Brain microvascular endothelial cell (primary cell): ENCODE measurements at regions not wholly inside any gene's neighbourhood (a gene's known extent, or its start where the extent isn't known, plus 50 kb on each side); places are given as distances from the start of the nearest gene placed in this dataset.
"Not testable (repeated sequence)": the region's sequence is repeated elsewhere in the genome, so short reads cannot be mapped to it uniquely, and the experiment has no call there.

ENCODE experiments used
- DNase-seq: peaks from one replicate; pipeline ENCODE4 v3.0.0-alpha.2; 2020
- H3K27ac ChIP-seq: fragments of 250-450 bp; sonication (Bioruptor Pico); 2 replicates; pipeline ENCODE4 v1.5.1; 2020; ENCODE audit warnings: mild to moderate bottlenecking, moderate library complexity
- H3K27me3 ChIP-seq: fragments of 250-450 bp; sonication (Bioruptor Pico); replicated peaks from 2 replicates; pipeline ENCODE4 v1.5.1; 2020; ENCODE audit warnings: mild to moderate bottlenecking
- H3K36me3 ChIP-seq: fragments of 250-450 bp; sonication (Bioruptor Pico); replicated peaks from 2 replicates; pipeline ENCODE4 v1.5.1; 2020; ENCODE audit warnings: mild to moderate bottlenecking
- H3K4me3 ChIP-seq: 2 replicates; pipeline ENCODE4 v1.5.1; 2011; ENCODE audit warnings: low read depth, mild to moderate bottlenecking, control low read depth, low read length, moderate library complexity
- in situ Hi-C: cut with HindIII; loops from 2 replicates; pipeline ENCODE4 v1.10.0; 2017; ENCODE audit warnings: low sequenced_read_pairs, low pct_ligation_motif_present
- TF ChIP-seq, protein P1 (sequence below): IDR thresholded peaks from 2 replicates; pipeline ENCODE4 v1.5.1; 2011; ENCODE audit warnings: low read depth, mild to moderate bottlenecking, moderate library complexity, low read length, control low read depth, inconsistent platforms; ENCODE audit errors: missing control alignments

DNA sequence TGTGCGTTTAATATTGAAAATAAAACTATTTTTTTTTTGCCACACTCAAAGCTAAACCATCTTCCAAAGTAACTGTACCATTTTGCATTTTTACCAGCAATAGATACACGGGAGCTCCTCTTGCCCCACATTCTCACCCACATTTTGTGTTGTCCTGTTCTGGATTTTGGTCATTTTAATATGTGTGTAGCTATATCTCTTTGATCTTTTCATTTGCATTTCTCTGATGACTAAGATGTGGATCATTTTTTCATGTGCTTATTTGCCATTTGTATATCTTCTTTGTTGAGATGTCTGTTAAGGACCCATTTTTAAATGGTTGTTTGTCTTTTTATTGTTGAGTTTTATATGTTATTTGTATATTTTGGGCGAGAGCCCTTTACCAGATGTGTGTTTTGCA is 1543.5 kb downstream of the GRIK2 start:
- H3K27ac ChIP-seq = no peak overlapping the region
- H3K27me3 ChIP-seq = no peaks in the 10 kb centered on the region
- no peaks in the 10 kb centered on the region for H3K36me3 ChIP-seq
- no peak overlapping the region for H3K4me3 ChIP-seq
- TF ChIP-seq, protein P1, sequence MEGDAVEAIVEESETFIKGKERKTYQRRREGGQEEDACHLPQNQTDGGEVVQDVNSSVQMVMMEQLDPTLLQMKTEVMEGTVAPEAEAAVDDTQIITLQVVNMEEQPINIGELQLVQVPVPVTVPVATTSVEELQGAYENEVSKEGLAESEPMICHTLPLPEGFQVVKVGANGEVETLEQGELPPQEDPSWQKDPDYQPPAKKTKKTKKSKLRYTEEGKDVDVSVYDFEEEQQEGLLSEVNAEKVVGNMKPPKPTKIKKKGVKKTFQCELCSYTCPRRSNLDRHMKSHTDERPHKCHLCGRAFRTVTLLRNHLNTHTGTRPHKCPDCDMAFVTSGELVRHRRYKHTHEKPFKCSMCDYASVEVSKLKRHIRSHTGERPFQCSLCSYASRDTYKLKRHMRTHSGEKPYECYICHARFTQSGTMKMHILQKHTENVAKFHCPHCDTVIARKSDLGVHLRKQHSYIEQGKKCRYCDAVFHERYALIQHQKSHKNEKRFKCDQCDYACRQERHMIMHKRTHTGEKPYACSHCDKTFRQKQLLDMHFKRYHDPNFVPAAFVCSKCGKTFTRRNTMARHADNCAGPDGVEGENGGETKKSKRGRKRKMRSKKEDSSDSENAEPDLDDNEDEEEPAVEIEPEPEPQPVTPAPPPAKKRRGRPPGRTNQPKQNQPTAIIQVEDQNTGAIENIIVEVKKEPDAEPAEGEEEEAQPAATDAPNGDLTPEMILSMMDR = no peak
- no peak for DNase-seq
- in situ Hi-C loops = no loop called here

DNA sequence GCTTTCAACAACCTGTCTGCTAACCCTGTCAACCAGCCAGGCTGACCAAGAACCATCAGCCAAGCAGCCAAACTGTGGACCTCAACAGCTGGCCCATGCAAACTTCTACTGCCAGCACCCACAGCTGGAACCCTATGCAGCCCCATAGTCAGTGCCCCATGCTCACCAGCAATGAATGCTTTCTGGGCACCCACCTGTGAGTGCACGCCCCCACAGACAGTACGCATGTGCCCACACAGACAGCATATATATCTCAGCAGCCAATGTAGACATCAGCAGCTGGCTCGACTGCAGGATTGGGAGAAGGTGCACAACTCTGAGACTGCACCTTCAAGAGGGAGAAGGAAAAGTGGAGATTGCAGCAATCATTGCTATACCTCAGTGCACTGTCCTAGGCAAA is 1534.6 kb downstream of the GRIK2 start:
- Histone ChIP-seq H3K27ac (no peak overlapping the region), H3K4me3 (no peak overlapping the region), H3K36me3 (no peaks in the 10 kb centered on the region), H3K27me3 (no peaks in the 10 kb centered on the region)
- in situ Hi-C loops = no loop called here
- DNase-seq = no peak
- TF ChIP-seq, protein P1 = no peak

DNA sequence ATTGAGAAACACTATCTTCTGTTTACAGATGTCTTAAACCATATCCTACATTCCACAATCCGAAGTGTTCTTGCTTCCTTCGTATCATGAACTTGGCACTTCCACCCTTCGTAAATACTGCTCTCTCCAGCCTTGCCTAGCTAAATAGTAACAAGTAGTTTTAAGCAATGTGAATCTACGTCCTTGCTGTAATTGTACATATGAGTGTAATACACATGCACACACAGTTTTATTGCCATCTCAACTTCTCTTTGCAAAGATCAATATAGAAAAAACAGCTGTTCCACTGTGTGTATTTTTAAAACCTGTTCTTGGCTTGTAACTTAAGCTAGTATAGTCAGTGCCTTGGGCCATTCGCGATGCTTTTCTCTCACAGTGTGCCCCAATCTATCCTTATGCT is 1524.7 kb downstream of the GRIK2 start:
- no peak for DNase-seq
- H3K4me3 ChIP-seq = no peak overlapping the region
- H3K36me3 ChIP-seq = no peaks in the 10 kb centered on the region
- in situ Hi-C loops = no loop called here
- H3K27me3 ChIP-seq = no peaks in the 10 kb centered on the region
- TF ChIP-seq, protein P1 = no peak
- H3K27ac ChIP-seq = no peak overlapping the region

DNA sequence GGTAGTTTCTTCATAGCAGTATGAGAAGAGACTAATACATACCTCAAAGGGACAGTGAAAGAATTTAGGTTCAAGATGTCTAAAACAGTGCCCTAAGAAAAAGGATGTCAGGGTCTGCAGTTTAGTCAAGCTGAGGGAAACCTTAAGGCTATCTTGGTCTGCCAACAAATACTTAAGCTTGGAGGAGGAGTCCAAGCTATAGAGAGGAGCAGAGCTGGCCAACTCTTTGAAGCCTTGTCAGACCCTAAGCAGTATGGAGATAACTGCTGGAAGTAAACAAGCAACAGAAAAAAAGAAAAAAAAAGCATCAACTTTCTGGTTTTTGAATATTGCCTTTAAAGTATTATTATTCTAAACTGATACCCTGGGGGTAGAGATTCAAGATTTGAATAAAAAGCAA is 1518.1 kb downstream of the GRIK2 start:
- in situ Hi-C loops = no loop called here
- Histone ChIP-seq H3K27ac (no peak overlapping the region), H3K36me3 (no peaks in the 10 kb centered on the region), H3K27me3 (no peaks in the 10 kb centered on the region), H3K4me3 (no peak overlapping the region)
- TF ChIP-seq, protein P1 = no peak
- DNase-seq = no peak

DNA sequence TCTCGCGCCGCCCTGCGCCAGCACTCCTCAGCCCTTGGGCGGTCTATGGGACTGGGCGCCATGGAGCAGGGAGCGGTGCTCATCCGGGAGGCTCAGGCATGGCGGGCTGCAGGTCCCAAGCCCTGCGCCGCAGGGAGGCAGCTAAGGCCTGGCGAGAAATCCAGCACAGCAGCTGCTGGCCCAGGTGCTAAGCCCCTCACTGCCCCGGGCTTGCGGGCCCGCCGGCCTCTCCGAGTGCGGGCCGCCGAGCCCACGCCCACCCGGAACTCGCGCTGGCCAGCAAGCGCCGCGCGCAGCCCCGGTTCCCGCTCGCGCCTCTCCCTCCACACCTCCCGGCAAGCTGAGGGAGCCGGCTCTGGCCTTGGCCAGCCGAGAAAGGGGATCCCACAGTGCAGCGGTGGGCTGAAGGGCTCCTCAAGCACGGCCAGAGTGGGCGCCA is 1517.2 kb downstream of the GRIK2 start:
- DNase-seq, H3K4me3 ChIP-seq, in situ Hi-C loops, H3K27me3 ChIP-seq, H3K27ac ChIP-seq, H3K36me3 ChIP-seq: not testable (repeated sequence)

DNA sequence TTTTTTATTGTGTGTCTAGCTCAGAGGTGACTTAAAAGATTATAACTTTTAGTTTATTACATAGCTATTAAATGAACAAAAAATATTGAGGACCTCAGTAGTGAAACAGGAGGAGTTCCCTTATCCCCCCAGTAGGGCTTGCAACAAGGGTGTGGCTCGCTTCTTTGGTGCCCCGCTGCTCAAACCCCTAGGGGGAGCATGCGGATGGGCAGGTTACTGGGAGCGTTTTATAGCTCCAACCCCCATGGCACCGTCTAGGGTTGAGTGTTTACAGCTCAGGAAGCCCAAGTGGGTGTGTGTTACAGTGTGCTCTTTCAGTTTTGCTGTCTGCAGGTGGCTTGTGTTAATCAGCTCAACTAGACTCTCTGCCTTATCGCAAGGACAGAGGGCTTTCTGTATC is 1513.7 kb downstream of the GRIK2 start:
- in situ Hi-C loops = no loop called here
- no peak for DNase-seq
- H3K27me3 ChIP-seq = no peaks in the 10 kb centered on the region
- H3K36me3 ChIP-seq = no peaks in the 10 kb centered on the region
- H3K4me3 ChIP-seq = no peak overlapping the region
- TF ChIP-seq, protein P1 = no peak
- H3K27ac ChIP-seq = no peak overlapping the region
